ENCODE measurements at regions not wholly inside any gene's neighbourhood (a gene's known extent, or its start where the extent isn't known, plus 50 kb on each side); places are given as distances from the start of the nearest gene placed in this dataset.

- H3K9me2 ChIP-seq (ENCODE audit: insufficient read depth): no peaks in the 10 kb centered on the region
- BruUV-seq (replicated peaks): no TSS peak
- intact Hi-C loops (cut with micrococcal nuclease): loop anchor here (10.0 kb wide), 1 partner anchor 512 kb away; no protein-coding TSS in a partner anchor
- ChIA-PET POLR2A (no interaction called here), CTCF (no interaction called here), RAD21 (ENCODE audit: low non-redundant PET in 1 of 2, low total read pairs in 2 of 2, uncharacterized antibody in 2 of 2, unreplicated experiment in 2 of 2) (no interaction called here)
- H3K36me3 ChIP-seq (ENCODE audit: control insufficient read depth in 1 of 2, insufficient read depth in 2 of 2, low read length in 2 of 2): no peaks in the 10 kb centered on the region
- no peak overlapping the region for H3K4me2 ChIP-seq (ENCODE audit: low read length)
- no peak overlapping the region for H3K4me3 ChIP-seq (replicated peaks in 1 of 2; ENCODE audit: low read depth in 1 of 2, low read length in 2 of 2)
- H4K20me1 ChIP-seq (ENCODE audit: insufficient read depth): no peaks in the 10 kb centered on the region
- DNase-seq (ENCODE audit: low read depth, low spot score) (no peak), ATAC-seq (no peak)
- H3K9ac ChIP-seq (ENCODE audit: low read length): no peak overlapping the region
- no peaks in the 10 kb centered on the region for H3K79me2 ChIP-seq (ENCODE audit: insufficient read depth, low read length)
- no peak overlapping the region for H3K27ac ChIP-seq (ENCODE audit: low read depth, low read length)
- H3K4me1 ChIP-seq (ENCODE audit: control insufficient read depth in 1 of 2, insufficient read depth in 2 of 2, low read length in 2 of 2): peaks cover 0 to 5% of the 10 kb centered on the region in 2 experiments; a peak in 2 of 4 replicates
- no peak overlapping the region for H2AFZ ChIP-seq (ENCODE audit: low read depth, low read length, poor library complexity, severe bottlenecking)
- H3K27me3 ChIP-seq (ENCODE audit: insufficient read depth, low read length): no peaks in the 10 kb centered on the region
- no peaks in the 10 kb centered on the region for H3K9me3 ChIP-seq (ENCODE audit: control insufficient read depth in 1 of 2, insufficient read depth in 1 of 2, low read depth in 1 of 2, low read length in 2 of 2)
- TF ChIP-seq EZH2phosphoT487 (IDR thresholded peaks at IDR 0.05; ENCODE audit: borderline replicate concordance) (no peak), CTCF (IDR thresholded peaks at IDR 0.05 in 2 of 3, conservative IDR thresholded peaks at IDR 0.05 in 1 of 3; ENCODE audit: borderline replicate concordance in 1 of 3, insufficient read depth in 1 of 3, low read depth in 2 of 3, low read length in 2 of 3) (no peak), SRF (IDR thresholded peaks at IDR 0.05; ENCODE audit: low read depth) (no peak), ELF1 (IDR thresholded peaks at IDR 0.05; ENCODE audit: borderline replicate concordance, low read depth) (no peak), SP1 (IDR thresholded peaks at IDR 0.05; ENCODE audit: low read depth) (no peak), MAX (IDR thresholded peaks at IDR 0.05) (no peak), RAD21 (IDR thresholded peaks at IDR 0.05; ENCODE audit: low read depth) (no peak), POLR2A (IDR thresholded peaks at IDR 0.05; ENCODE audit: borderline replicate concordance, extremely low read depth, insufficient read depth, insufficient read length) (no peak)
- TF ChIP-seq, protein P1, sequence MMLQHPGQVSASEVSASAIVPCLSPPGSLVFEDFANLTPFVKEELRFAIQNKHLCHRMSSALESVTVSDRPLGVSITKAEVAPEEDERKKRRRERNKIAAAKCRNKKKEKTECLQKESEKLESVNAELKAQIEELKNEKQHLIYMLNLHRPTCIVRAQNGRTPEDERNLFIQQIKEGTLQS (IDR thresholded peaks at IDR 0.05): no peak
Measured at GRCh38 chrX:120793098-120793497, 82.6 kb downstream of the CT47B1 start.

Measured in HCT116 (cell line).